CD14-positive monocyte (primary cell): ENCODE measurements at regions not wholly inside any gene's neighbourhood (a gene's known extent, or its start where the extent isn't known, plus 50 kb on each side); places are given as distances from the start of the nearest gene placed in this dataset.

Source experiments
- DNase-seq, 3 donors: peaks; one replicate each; pipeline ENCODE4 v3.0.0-alpha.2; 2011 to 2022
- H2AFZ ChIP-seq: 2 replicates; pipeline ENCODE4 v1.6.0; 2012; ENCODE audit warnings: mild to moderate bottlenecking, low read depth, low read length, inconsistent platforms; ENCODE audit not compliant: insufficient read depth, poor library complexity, severe bottlenecking
- H3K27ac ChIP-seq, 2 donors: 1 replicate in 1 of 2; 2 replicates in 1 of 2; pipeline ENCODE4 v1.5.1; 2012 to 2013; ENCODE audit warnings: low read length in 2 of 2, control low read depth in 1 of 2, inconsistent platforms in 1 of 2, low read depth in 1 of 2, mild to moderate bottlenecking in 1 of 2
- H3K27me3 ChIP-seq, 2 donors: one replicate each; pipeline versions ENCODE4 v1.6.0 to v1.6.1; 2011 to 2013; ENCODE audit warnings: low read length in 2 of 2; ENCODE audit not compliant: control insufficient read depth in 2 of 2, insufficient read depth in 2 of 2
- H3K36me3 ChIP-seq, 2 donors: replicated peaks in 1 of 2; 1 replicate in 1 of 2; 2 replicates in 1 of 2; pipeline versions ENCODE4 v1.5.1 to v1.6.1; 2012 to 2013; ENCODE audit warnings: low read length in 2 of 2, control low read depth in 1 of 2, inconsistent platforms in 1 of 2, mild to moderate bottlenecking in 1 of 2; ENCODE audit not compliant: insufficient read depth in 2 of 2, control insufficient read depth in 1 of 2
- H3K4me1 ChIP-seq, 2 donors: 1 replicate in 1 of 2; 2 replicates in 1 of 2; pipeline versions ENCODE4 v1.5.1 to v1.6.1; 2012 to 2013; ENCODE audit warnings: low read length in 2 of 2, control low read depth in 1 of 2, inconsistent platforms in 1 of 2, mild to moderate bottlenecking in 1 of 2, moderate library complexity in 1 of 2; ENCODE audit not compliant: insufficient read depth in 2 of 2, control insufficient read depth in 1 of 2
- H3K4me2 ChIP-seq: replicated peaks from 2 replicates; pipeline ENCODE3; 2012; ENCODE audit warnings: low read length, moderate library complexity, mild to moderate bottlenecking; ENCODE audit not compliant: poor library complexity, severe bottlenecking; ENCODE audit errors: extremely low read depth
- H3K4me3 ChIP-seq, 3 experiments: fragments of 200-600 bp in 1 of 3; sonication (generic) in 1 of 3; replicated peaks in 1 of 3; 1 replicate in 2 of 3; 2 replicates in 1 of 3; pipeline ENCODE4 v1.5.1; 2011 to 2013; ENCODE audit warnings: low read length in 3 of 3, mild to moderate bottlenecking in 3 of 3, control low read depth in 2 of 3, low read depth in 2 of 3, inconsistent platforms in 1 of 3, moderate library complexity in 1 of 3
- H3K79me2 ChIP-seq: 2 replicates; pipeline ENCODE4 v1.6.0; 2012; ENCODE audit warnings: mild to moderate bottlenecking, control low read depth, inconsistent platforms, low read length, moderate library complexity; ENCODE audit not compliant: insufficient read depth
- H3K9ac ChIP-seq: 2 replicates; pipeline ENCODE4 v1.6.0; 2017; ENCODE audit warnings: low read length, mild to moderate bottlenecking; ENCODE audit not compliant: insufficient read depth, poor library complexity, severe bottlenecking
- H3K9me3 ChIP-seq, 2 donors: replicated peaks in 1 of 2; 1 replicate in 1 of 2; 2 replicates in 1 of 2; pipeline versions ENCODE4 v1.5.1 to v1.6.1; 2012 to 2013; ENCODE audit warnings: low read length in 2 of 2, control low read depth in 1 of 2; ENCODE audit not compliant: control insufficient read depth in 1 of 2, insufficient read depth in 1 of 2
- H4K20me1 ChIP-seq: 2 replicates; pipeline ENCODE4 v1.6.0; 2012; ENCODE audit warnings: mild to moderate bottlenecking, low read length, control low read depth, moderate library complexity; ENCODE audit not compliant: insufficient read depth
- H3K27ac Mint-ChIP-seq, 7 donors: one replicate each; pipeline ENCODE4 v1.8.0; 2020; ENCODE audit warnings: mild to moderate bottlenecking in 7 of 7, mixed read lengths in 7 of 7, moderate library complexity in 6 of 7, inconsistent platforms in 2 of 7
- H3K27me3 Mint-ChIP-seq, 3 donors: one replicate each; pipeline ENCODE4 v1.8.0; 2021 to 2022; ENCODE audit warnings: low read depth in 3 of 3, mild to moderate bottlenecking in 3 of 3, mixed read lengths in 3 of 3, moderate library complexity in 3 of 3, inconsistent platforms in 1 of 3
- H3K36me3 Mint-ChIP-seq, 2 donors: one replicate each; pipeline ENCODE4 v1.8.0; 2020; ENCODE audit warnings: mixed read lengths in 2 of 2, inconsistent platforms in 1 of 2, mild to moderate bottlenecking in 1 of 2
- H3K4me1 Mint-ChIP-seq: one replicate; pipeline ENCODE4 v1.8.0; 2020; ENCODE audit warnings: mild to moderate bottlenecking, mixed read lengths
- H3K4me3 Mint-ChIP-seq, 2 donors: one replicate each; pipeline ENCODE4 v1.8.0; 2020; ENCODE audit warnings: mild to moderate bottlenecking in 2 of 2, mixed read lengths in 2 of 2, moderate library complexity in 1 of 2
- H3K9me3 Mint-ChIP-seq, 7 donors: one replicate each; pipeline ENCODE4 v1.8.0; 2020 to 2022; ENCODE audit warnings: mixed read lengths in 7 of 7, mild to moderate bottlenecking in 6 of 7, moderate library complexity in 6 of 7, inconsistent platforms in 2 of 7
- CTCF ChIP-seq: fragments of 200-600 bp; IDR thresholded peaks from one replicate; pipeline ENCODE4 v1.8.0; 2022; ENCODE audit warnings: antibody characterized with exemption, mild to moderate bottlenecking
- WGBS: methylation state at CpG from one replicate; pipeline ENCODE4 v1.1.5; 2013; ENCODE audit warnings: missing lambda C conversion rate; ENCODE audit not compliant: insufficient coverage; 5-methylcytosine and 5-hydroxymethylcytosine counted together
- intact Hi-C, 2 donors: fragments of 100-400 bp; cut with micrococcal nuclease; formaldehyde crosslinking; loops; one replicate each; pipeline versions ENCODE4 v1.15.0 to v1.15.1; 2023

DNA sequence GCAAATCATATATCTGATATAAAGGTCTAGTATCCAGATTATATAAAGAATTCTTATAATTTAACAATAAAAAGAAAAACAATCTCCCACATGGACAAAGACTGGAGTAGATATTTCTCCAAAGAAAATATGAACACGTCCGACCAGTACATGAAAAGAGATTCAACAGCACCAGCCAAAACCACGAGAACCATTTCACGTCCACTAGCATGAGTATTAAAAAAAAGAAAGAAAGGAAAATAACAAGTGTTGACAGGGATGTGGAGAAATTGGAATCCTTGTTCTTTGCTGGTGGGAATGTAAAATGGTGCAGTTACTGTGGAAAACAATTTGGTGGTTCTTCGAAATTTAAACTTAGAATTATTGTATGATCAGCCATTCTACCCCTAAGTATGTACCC lies 432.7 kb upstream of the TRIB2 start:
- Mint-ChIP-seq H3K27ac (no peak overlapping the region), H3K9me3 (peaks cover 0 to 3% (median 0%) of the 10 kb centered on the region in 7 donors), H3K4me3 (no peak overlapping the region), H3K27me3 (no peaks in the 10 kb centered on the region), H3K4me1 (peaks cover 5% of the 10 kb centered on the region), H3K36me3 (no peaks in the 10 kb centered on the region)
- H3K4me3 ChIP-seq = no peak overlapping the region
- H3K79me2 ChIP-seq = no peaks in the 10 kb centered on the region
- no peak overlapping the region for H3K4me2 ChIP-seq
- H3K9me3 ChIP-seq = no peaks in the 10 kb centered on the region
- intact Hi-C loops = no loop called here
- no peaks in the 10 kb centered on the region for H3K27me3 ChIP-seq
- H4K20me1 ChIP-seq = no peaks in the 10 kb centered on the region
- no peak overlapping the region for H3K27ac ChIP-seq
- DNase-seq = no peak
- no peak for TF ChIP-seq CTCF
- no peak overlapping the region for H3K9ac ChIP-seq
- WGBS = no CpG with 5 or more reads among the region's 5 CpGs
- no peak overlapping the region for H2AFZ ChIP-seq
- H3K4me1 ChIP-seq = no peaks in the 10 kb centered on the region
- H3K36me3 ChIP-seq = no peaks in the 10 kb centered on the region

DNA sequence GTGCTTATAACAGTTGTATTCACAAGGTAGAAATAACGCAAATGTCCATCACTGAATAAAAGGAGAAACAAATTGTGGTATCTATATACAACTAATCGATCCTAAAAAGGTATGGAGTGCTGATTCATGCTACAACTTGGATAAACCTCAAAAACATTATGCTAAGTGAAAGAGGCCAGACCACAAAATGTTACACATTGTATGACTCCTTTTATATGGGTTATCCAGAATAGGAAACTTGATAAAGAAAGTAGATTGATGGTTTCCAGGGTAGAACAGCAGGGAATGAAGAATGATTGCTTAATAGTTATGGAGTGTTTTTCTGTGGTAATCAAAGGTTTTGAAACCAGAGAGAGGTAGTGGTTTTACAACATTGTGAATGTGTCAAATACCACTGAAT lies 432.2 kb upstream of the TRIB2 start:
- no peak for TF ChIP-seq CTCF
- H3K4me1 ChIP-seq = no peaks in the 10 kb centered on the region
- Mint-ChIP-seq H3K36me3 (no peaks in the 10 kb centered on the region), H3K27me3 (no peaks in the 10 kb centered on the region), H3K9me3 (no peaks in the 10 kb centered on the region), H3K4me3 (no peak overlapping the region), H3K4me1 (peaks cover 5% of the 10 kb centered on the region), H3K27ac (no peak overlapping the region)
- H3K27ac ChIP-seq = no peak overlapping the region
- DNase-seq = no peak
- H4K20me1 ChIP-seq = no peaks in the 10 kb centered on the region
- no peak overlapping the region for H3K4me3 ChIP-seq
- H3K79me2 ChIP-seq = no peaks in the 10 kb centered on the region
- H3K27me3 ChIP-seq = no peaks in the 10 kb centered on the region
- H2AFZ ChIP-seq = no peak overlapping the region
- no peak overlapping the region for H3K9ac ChIP-seq
- H3K4me2 ChIP-seq = no peak overlapping the region
- no peaks in the 10 kb centered on the region for H3K9me3 ChIP-seq
- intact Hi-C loops = no loop called here
- no peaks in the 10 kb centered on the region for H3K36me3 ChIP-seq
- WGBS = no CpG with 5 or more reads among the region's 2 CpGs
